H1 (cell line): ENCODE measurements at regions not wholly inside any gene's neighbourhood (a gene's known extent, or its start where the extent isn't known, plus 50 kb on each side); places are given as distances from the start of the nearest gene placed in this dataset.

Experiments
- EP300 ChIP-seq, 2 experiments: IDR thresholded peaks; 1 replicate in 1 of 2; 2 replicates in 1 of 2; pipeline ENCODE4 v1.6.1; 2011 to 2012; ENCODE audit warnings: low read depth in 2 of 2, low read length in 2 of 2, mild to moderate bottlenecking in 2 of 2, borderline replicate concordance in 1 of 2, inconsistent platforms in 1 of 2, moderate library complexity in 1 of 2
- PHF8 ChIP-seq: fragments of 200-600 bp; sonication (generic); conservative IDR thresholded peaks from 2 replicates; pipeline ENCODE4 v1.7.1; 2012; ENCODE audit warnings: low read depth, mild to moderate bottlenecking, inconsistent platforms, low read length, moderate library complexity
- POLR2A ChIP-seq, 2 experiments: IDR thresholded peaks; 1 replicate in 1 of 2; 2 replicates in 1 of 2; pipeline ENCODE4 v1.6.1; 2011; ENCODE audit warnings: low read depth in 2 of 2, low read length in 2 of 2, mild to moderate bottlenecking in 2 of 2; ENCODE audit errors: control extremely low read depth in 1 of 2
- SP1 ChIP-seq: IDR thresholded peaks from 2 replicates; pipeline ENCODE4 v1.6.1; 2011; ENCODE audit warnings: low read depth, low read length
- SRF ChIP-seq: IDR thresholded peaks from 2 replicates; pipeline ENCODE4 v1.6.1; 2011; ENCODE audit warnings: mild to moderate bottlenecking, low read depth, low read length, moderate library complexity
- TAF1 ChIP-seq: IDR thresholded peaks from 2 replicates; pipeline ENCODE4 v1.6.1; 2011; ENCODE audit warnings: mild to moderate bottlenecking, low read depth, low read length
- TBP ChIP-seq: IDR thresholded peaks from 2 replicates; pipeline ENCODE4 v1.6.1; 2011; ENCODE audit warnings: low read depth, low read length, improper control_type of control experiment
- TF ChIP-seq, protein P1 (sequence below), 3 experiments: IDR thresholded peaks; 1 replicate in 2 of 3; 2 replicates in 1 of 3; pipeline versions ENCODE4 v1.5.1 to v1.6.1; 2011; ENCODE audit warnings: low read length in 3 of 3, mild to moderate bottlenecking in 3 of 3, inconsistent platforms in 2 of 3, low read depth in 1 of 3, moderate library complexity in 1 of 3; ENCODE audit not compliant: insufficient read depth in 1 of 3; ENCODE audit errors: control extremely low read depth in 1 of 3

DNA sequence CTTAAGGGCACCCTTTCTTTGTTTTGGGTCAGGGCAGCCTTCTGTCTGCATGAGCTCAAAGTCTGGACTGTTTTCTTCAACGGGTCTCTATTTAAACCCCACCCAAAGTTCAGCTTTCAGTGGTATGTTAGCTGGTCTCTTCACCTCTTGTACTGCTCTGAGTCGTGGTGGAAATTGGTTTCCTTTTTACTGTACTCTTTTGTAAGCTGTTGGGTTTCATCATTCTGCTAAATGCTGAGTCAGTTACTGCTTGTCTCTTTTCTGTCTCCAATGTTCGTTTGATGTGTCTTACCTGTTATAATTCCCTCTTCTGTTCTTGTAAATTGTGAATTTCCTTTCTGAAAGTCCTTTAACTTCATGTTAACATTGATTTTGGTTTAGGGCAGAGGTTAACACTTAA, 64.1 kb upstream of the MALRD1 start:
- TF ChIP-seq, protein P1, sequence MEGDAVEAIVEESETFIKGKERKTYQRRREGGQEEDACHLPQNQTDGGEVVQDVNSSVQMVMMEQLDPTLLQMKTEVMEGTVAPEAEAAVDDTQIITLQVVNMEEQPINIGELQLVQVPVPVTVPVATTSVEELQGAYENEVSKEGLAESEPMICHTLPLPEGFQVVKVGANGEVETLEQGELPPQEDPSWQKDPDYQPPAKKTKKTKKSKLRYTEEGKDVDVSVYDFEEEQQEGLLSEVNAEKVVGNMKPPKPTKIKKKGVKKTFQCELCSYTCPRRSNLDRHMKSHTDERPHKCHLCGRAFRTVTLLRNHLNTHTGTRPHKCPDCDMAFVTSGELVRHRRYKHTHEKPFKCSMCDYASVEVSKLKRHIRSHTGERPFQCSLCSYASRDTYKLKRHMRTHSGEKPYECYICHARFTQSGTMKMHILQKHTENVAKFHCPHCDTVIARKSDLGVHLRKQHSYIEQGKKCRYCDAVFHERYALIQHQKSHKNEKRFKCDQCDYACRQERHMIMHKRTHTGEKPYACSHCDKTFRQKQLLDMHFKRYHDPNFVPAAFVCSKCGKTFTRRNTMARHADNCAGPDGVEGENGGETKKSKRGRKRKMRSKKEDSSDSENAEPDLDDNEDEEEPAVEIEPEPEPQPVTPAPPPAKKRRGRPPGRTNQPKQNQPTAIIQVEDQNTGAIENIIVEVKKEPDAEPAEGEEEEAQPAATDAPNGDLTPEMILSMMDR (IDR thresholded peaks at IDR 0.05; ENCODE audit: control extremely low read depth in 1 of 3, insufficient read depth in 1 of 3, low read depth in 1 of 3, low read length in 3 of 3): no peak
- TF ChIP-seq SRF (no peak), TAF1 (no peak), PHF8 (no peak), POLR2A (IDR thresholded peaks at IDR 0.05; ENCODE audit: control extremely low read depth in 1 of 2, low read depth in 2 of 2, low read length in 2 of 2) (no peak), SP1 (no peak), EP300 (IDR thresholded peaks at IDR 0.05; ENCODE audit: borderline replicate concordance in 1 of 2, low read depth in 2 of 2, low read length in 2 of 2) (no peak), TBP (no peak)
